Endothelial cell of umbilical vein (primary cell): ENCODE measurements at regions not wholly inside any gene's neighbourhood (a gene's known extent, or its start where the extent isn't known, plus 50 kb on each side); places are given as distances from the start of the nearest gene placed in this dataset.

Source experiments
- BruUV-seq: library from RNA; stranded (reverse); fragments of 400-500 nt; replicated peaks from 2 replicates; lab custom pipeline; 2021; lab: Mats Ljungman, UMichigan
- CTCF ChIA-PET: fragments of 300-600, 350-600 bp; sonication (Branson Sonifier 250); formaldehyde crosslinking; loops from one replicate; lab custom pipeline; 2021; ENCODE audit warnings: antibody characterized with exemption, inconsistent platforms; lab: Charles Lee
- POLR2A ChIA-PET: fragments of 300-600, 350-600 bp; sonication (Branson Sonifier 250); formaldehyde crosslinking; loops from one replicate; lab custom pipeline; 2021; ENCODE audit warnings: antibody characterized with exemption, inconsistent platforms; lab: Charles Lee
- DNase-seq: peaks from one replicate; pipeline ENCODE4 v3.0.0-alpha.2; 2011; ENCODE audit warnings: low read depth, low spot score
- FAIRE-seq: peaks from 2 replicates; lab custom pipeline; 2011; peaks lifted over from hg19 to GRCh38; lab: Jason Lieb, UNC
- H2AFZ ChIP-seq: 2 replicates; pipeline ENCODE4 v1.6.0; 2012; ENCODE audit warnings: low read depth, low read length, control low read depth, inconsistent platforms
- H3K27ac ChIP-seq: 2 replicates; pipeline ENCODE4 v1.5.1; 2011; ENCODE audit warnings: low read depth, mild to moderate bottlenecking, control low read depth, low read length, moderate library complexity; ENCODE audit not compliant: insufficient read depth
- H3K27me3 ChIP-seq, 2 experiments: 2 replicates each; pipeline versions ENCODE4 v1.6.0 to v1.6.1; 2011; ENCODE audit warnings: low read length in 2 of 2, mixed read lengths in 1 of 2; ENCODE audit not compliant: control insufficient read depth in 2 of 2, insufficient read depth in 2 of 2
- H3K36me3 ChIP-seq, 2 experiments: 2 replicates in 1 of 2; 3 replicates in 1 of 2; pipeline ENCODE4 v1.5.1; 2011; ENCODE audit warnings: low read length in 2 of 2, mild to moderate bottlenecking in 1 of 2, moderate library complexity in 1 of 2; ENCODE audit not compliant: control insufficient read depth in 2 of 2, insufficient read depth in 2 of 2; ENCODE audit errors: extremely low read depth in 1 of 2
- H3K4me1 ChIP-seq: 3 replicates; pipeline ENCODE4 v1.5.1; 2011; ENCODE audit warnings: mild to moderate bottlenecking, low read length; ENCODE audit not compliant: control insufficient read depth, insufficient read depth; ENCODE audit errors: extremely low read depth
- H3K4me2 ChIP-seq: 2 replicates; pipeline ENCODE4 v1.6.1; 2011; ENCODE audit warnings: low read length, control low read depth, mixed read lengths; ENCODE audit not compliant: insufficient read depth
- H3K4me3 ChIP-seq, 3 experiments: fragments of 200-600 bp in 1 of 3; sonication (generic), shearing (Covaris generic) in 1 of 3; replicated peaks in 1 of 3; 2 replicates each; pipeline ENCODE4 v1.5.1; 2011 to 2016; ENCODE audit warnings: control low read depth in 3 of 3, low read length in 3 of 3, mild to moderate bottlenecking in 2 of 3, inconsistent platforms in 1 of 3, low read depth in 1 of 3, moderate library complexity in 1 of 3; ENCODE audit not compliant: insufficient read depth in 1 of 3
- H3K79me2 ChIP-seq: 2 replicates; pipeline ENCODE4 v1.6.0; 2012; ENCODE audit warnings: low read length, inconsistent platforms; ENCODE audit not compliant: control insufficient read depth, insufficient read depth
- H3K9ac ChIP-seq: replicated peaks from 2 replicates; pipeline ENCODE3; 2011; ENCODE audit warnings: low read length, control low read depth; ENCODE audit not compliant: insufficient read depth; ENCODE audit errors: extremely low read depth
- H3K9me1 ChIP-seq: replicated peaks from 3 replicates; pipeline ENCODE4 v1.6.0; 2011; ENCODE audit warnings: mild to moderate bottlenecking, low read length; ENCODE audit not compliant: control insufficient read depth, insufficient read depth; ENCODE audit errors: extremely low read depth
- H3K9me3 ChIP-seq: replicated peaks from 2 replicates; pipeline ENCODE4 v1.5.1; 2012; ENCODE audit warnings: low read length, inconsistent platforms; ENCODE audit not compliant: control insufficient read depth, insufficient read depth
- H4K20me1 ChIP-seq: replicated peaks from 2 replicates; pipeline ENCODE3; 2011; ENCODE audit warnings: mild to moderate bottlenecking, low read length; ENCODE audit not compliant: control insufficient read depth, insufficient read depth; ENCODE audit errors: extremely low read depth
- CTCF ChIP-seq, 2 donors: IDR thresholded peaks; 1 replicate in 1 of 2; 2 replicates in 1 of 2; pipeline ENCODE4 v1.5.1; 2011; ENCODE audit warnings: low read length in 2 of 2, mild to moderate bottlenecking in 2 of 2, moderate library complexity in 2 of 2, control low read depth in 1 of 2, inconsistent platforms in 1 of 2, low read depth in 1 of 2; ENCODE audit not compliant: insufficient read depth in 1 of 2; ENCODE audit errors: extremely low read depth in 1 of 2
- EZH2 ChIP-seq: IDR thresholded peaks from 2 replicates; pipeline ENCODE4 v1.6.1; 2012; ENCODE audit warnings: borderline replicate concordance, low read depth, mild to moderate bottlenecking, moderate library complexity, low read length, inconsistent platforms; ENCODE audit not compliant: severe bottlenecking
- FOS ChIP-seq: IDR thresholded peaks from 2 replicates; pipeline ENCODE4 v1.6.1; 2011; ENCODE audit warnings: mild to moderate bottlenecking, low read length, moderate library complexity, borderline replicate concordance; ENCODE audit not compliant: insufficient read depth
- GATA2 ChIP-seq: IDR thresholded peaks from 2 replicates; pipeline ENCODE4 v1.7.0; 2011; ENCODE audit warnings: low read depth, mild to moderate bottlenecking, moderate library complexity, mixed read lengths, low read length; ENCODE audit not compliant: insufficient read length, insufficient read depth
- JUN ChIP-seq: IDR thresholded peaks from 2 replicates; pipeline ENCODE4 v1.6.1; 2011; ENCODE audit warnings: borderline replicate concordance, low read depth; ENCODE audit not compliant: insufficient read length, insufficient read depth
- MAX ChIP-seq: IDR thresholded peaks from 2 replicates; pipeline ENCODE4 v1.6.1; 2011; ENCODE audit not compliant: insufficient read depth, insufficient read length
- MYC ChIP-seq: IDR thresholded peaks from one replicate; pipeline ENCODE4 v1.6.1; 2011; ENCODE audit warnings: mild to moderate bottlenecking, low read depth, low read length
- POLR2A ChIP-seq: IDR thresholded peaks from 2 replicates; pipeline ENCODE4 v1.6.1; 2012; ENCODE audit warnings: low read depth, mild to moderate bottlenecking, control low read depth, low read length
- POLR2AphosphoS5 ChIP-seq: IDR thresholded peaks from 2 replicates; pipeline ENCODE4 v1.6.1; 2012; ENCODE audit warnings: low read depth, mild to moderate bottlenecking, control low read depth, low read length, moderate library complexity; ENCODE audit not compliant: insufficient read depth
- dilution Hi-C: fragments of 300-500 bp; cut with MboI; formaldehyde crosslinking; loops from one replicate; pipeline ENCODE4 v1.15.0; 2019; ENCODE audit warnings: low sequenced_read_pairs; ENCODE audit not compliant: extremely low pct_ligation_motif_present
- intact Hi-C: fragments of 100-400 bp; cut with micrococcal nuclease; formaldehyde crosslinking; loops from one replicate; pipeline ENCODE4 v1.10.0; 2022

GRCh38 chr9:82333671-82334070 is 345.1 kb downstream of the SPATA31D1 start:
- no peak for TF ChIP-seq FOS
- no peak for TF ChIP-seq POLR2AphosphoS5
- TF ChIP-seq POLR2A, result no peak
- no peak for TF ChIP-seq MAX
- TF ChIP-seq EZH2, result no peak
- no peak for TF ChIP-seq CTCF (IDR thresholded peaks at IDR 0.05; ENCODE audit: extremely low read depth in 1 of 2, insufficient read depth in 1 of 2, low read depth in 1 of 2, low read length in 2 of 2)
- no peak overlapping the region for H3K4me3 ChIP-seq
- H3K4me1 ChIP-seq, result no peaks in the 10 kb centered on the region
- H2AFZ ChIP-seq, result no peak overlapping the region
- H3K9ac ChIP-seq, result no peak overlapping the region
- no TSS peak for BruUV-seq
- H3K9me3 ChIP-seq, result no peaks in the 10 kb centered on the region
- dilution Hi-C loops (no loop called here), intact Hi-C loops (no loop called here)
- no peak for DNase-seq
- no peaks in the 10 kb centered on the region for H3K79me2 ChIP-seq
- H4K20me1 ChIP-seq, result no peaks in the 10 kb centered on the region
- no peak overlapping the region for H3K27ac ChIP-seq
- ChIA-PET POLR2A (no interaction called here), CTCF (no interaction called here)
- H3K9me1 ChIP-seq, result no peaks in the 10 kb centered on the region
- H3K36me3 ChIP-seq, result no peaks in the 10 kb centered on the region
- H3K4me2 ChIP-seq, result no peak overlapping the region
- no peaks in the 10 kb centered on the region for H3K27me3 ChIP-seq
- FAIRE-seq, result no peak

GRCh38 chr9:82334286-82334685 is 345.7 kb downstream of the SPATA31D1 start:
- no peaks in the 10 kb centered on the region for H3K79me2 ChIP-seq
- FAIRE-seq (no peak), DNase-seq (no peak)
- dilution Hi-C loops (no loop called here), intact Hi-C loops (no loop called here)
- TF ChIP-seq CTCF (IDR thresholded peaks at IDR 0.05; ENCODE audit: extremely low read depth in 1 of 2, insufficient read depth in 1 of 2, low read depth in 1 of 2, low read length in 2 of 2) (no peak), FOS (no peak), JUN (no peak), GATA2 (no peak), POLR2AphosphoS5 (no peak), MYC (no peak), EZH2 (no peak), MAX (no peak), POLR2A (no peak)
- no peak overlapping the region for H3K27ac ChIP-seq
- no peak overlapping the region for H3K4me2 ChIP-seq
- H3K36me3 ChIP-seq, result no peaks in the 10 kb centered on the region
- no peak overlapping the region for H2AFZ ChIP-seq
- H3K9ac ChIP-seq, result no peak overlapping the region
- no peaks in the 10 kb centered on the region for H3K9me3 ChIP-seq
- no TSS peak for BruUV-seq
- no peak overlapping the region for H3K4me3 ChIP-seq
- POLR2A ChIA-PET, result no interaction called here
- no peaks in the 10 kb centered on the region for H4K20me1 ChIP-seq
- CTCF ChIA-PET, result no interaction called here
- no peaks in the 10 kb centered on the region for H3K9me1 ChIP-seq
- peaks cover 5% of the 10 kb centered on the region for H3K4me1 ChIP-seq
- no peaks in the 10 kb centered on the region for H3K27me3 ChIP-seq
